Spleen (tissue), 11 donors: ENCODE measurements at regions not wholly inside any gene's neighbourhood (a gene's known extent, or its start where the extent isn't known, plus 50 kb on each side); places are given as distances from the start of the nearest gene placed in this dataset.

Experiments used
- DNase-seq: peaks from one replicate; pipeline ENCODE4 v3.0.0-alpha.2; 2020
- H3K27ac ChIP-seq, 8 donors: fragments of 200-600 bp; sonication (generic) in 7 of 8; 1 replicate in 4 of 8; 2 replicates in 4 of 8; pipeline versions ENCODE4 v1.5.0 to v1.8.0; 2016 to 2021; ENCODE audit warnings: inconsistent platforms in 4 of 8, mild to moderate bottlenecking in 4 of 8, moderate library complexity in 1 of 8
- H3K27me3 ChIP-seq, 7 donors: fragments of 200-600 bp; sonication (generic) in 6 of 7; replicated peaks in 1 of 7; 1 replicate in 4 of 7; 2 replicates in 3 of 7; pipeline versions ENCODE4 v1.5.0 to v1.8.0; 2016 to 2021; ENCODE audit warnings: inconsistent platforms in 3 of 7, mild to moderate bottlenecking in 1 of 7
- H3K36me3 ChIP-seq, 6 donors: fragments of 200-600 bp; sonication (generic) in 5 of 6; 1 replicate in 4 of 6; 2 replicates in 2 of 6; pipeline versions ENCODE4 v1.5.0 to v1.8.0; 2016 to 2021; ENCODE audit warnings: inconsistent platforms in 2 of 6
- H3K4me1 ChIP-seq, 6 donors: fragments of 200-600 bp; sonication (generic) in 5 of 6; 1 replicate in 3 of 6; 2 replicates in 3 of 6; pipeline versions ENCODE4 v1.5.0 to v1.8.0; 2016 to 2021; ENCODE audit warnings: inconsistent platforms in 3 of 6
- H3K4me3 ChIP-seq, 8 donors: fragments of 200-600 bp; sonication (generic) in 7 of 8; 1 replicate in 4 of 8; 2 replicates in 4 of 8; pipeline versions ENCODE4 v1.5.0 to v1.8.0; 2016 to 2021; ENCODE audit warnings: inconsistent platforms in 4 of 8, mild to moderate bottlenecking in 4 of 8, moderate library complexity in 2 of 8
- H3K9me3 ChIP-seq, 8 donors: fragments of 200-600 bp; sonication (generic) in 7 of 8; 1 replicate in 4 of 8; 2 replicates in 4 of 8; pipeline versions ENCODE4 v1.5.0 to v1.8.0; 2016 to 2021; ENCODE audit warnings: inconsistent platforms in 4 of 8
- POLR2A ChIP-seq, 3 donors: fragments of 450-650 bp; IDR thresholded peaks; one replicate each; pipeline ENCODE4 v1.5.1; 2017; ENCODE audit warnings: antibody characterized with exemption in 3 of 3, mild to moderate bottlenecking in 1 of 3
- POLR2AphosphoS5 ChIP-seq, 3 donors: sonication (generic); formaldehyde crosslinking; IDR thresholded peaks; one replicate each; pipeline ENCODE4 v1.5.1; 2017; ENCODE audit warnings: antibody characterized with exemption in 3 of 3
- WGBS, 5 donors: extraction: QIAGEN DNeasy Blood & Tissue Kit in 3 of 5; methylation state at CpG; one replicate each; pipeline versions ENCODE4 v1.1.5 to v1.1.7; 2013 to 2018; 5-methylcytosine and 5-hydroxymethylcytosine counted together
- intact Hi-C: fragments of 100-400 bp; cut with DNase I; formaldehyde crosslinking; loops from one replicate; pipeline ENCODE4 v1.15.0; 2023; ENCODE audit warnings: low total_unique reads
- TF ChIP-seq, protein P1 (sequence below), 11 experiments: fragments of 200-600 bp in 7 of 11; fragments of 450-650 bp in 4 of 11; sonication (generic) in 4 of 11; IDR thresholded peaks in 8 of 11; conservative IDR thresholded peaks in 3 of 11; 1 replicate in 7 of 11; 2 replicates in 4 of 11; pipeline versions ENCODE4 v1.4.0 to v1.8.0; 2016 to 2021; ENCODE audit warnings: antibody characterized with exemption in 11 of 11, inconsistent platforms in 4 of 11, mild to moderate bottlenecking in 1 of 11
- donor health status: healthy with polysubstance abuse.
- donor health status: DM: no; HTN: no; CAD: no; lungs with moderate emphysema.
- donor health status: DM: no; HTN: no; CAD: no.
- donor health status: Bipolar disorder and iron deficiency.
- donor health status: healthy.
- donor health status: DM: no; HTN: no; CAD: no.
- donor health status: DM: yes; HTN: yes; CAD: no.

DNA sequence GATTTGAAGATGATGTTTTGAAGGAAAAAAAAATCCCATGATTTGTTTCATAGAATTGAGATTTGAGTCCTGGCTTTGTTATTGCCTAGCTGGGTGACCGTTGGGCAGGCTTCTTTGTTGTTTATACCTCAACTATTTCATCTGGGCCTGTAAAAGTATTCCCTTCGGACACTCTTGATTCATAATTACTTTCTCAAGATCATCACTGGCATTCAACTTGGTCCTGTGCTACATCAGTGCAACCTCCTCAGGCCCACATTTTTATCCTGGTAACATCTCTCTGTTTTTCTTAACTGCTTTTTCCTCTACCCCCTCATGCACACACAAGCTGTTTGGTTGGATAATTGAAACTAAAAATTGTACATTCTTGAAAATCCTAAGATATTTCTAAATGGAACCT is 67.5 kb upstream of the P3H2 start:
- no peaks in the 10 kb centered on the region for H3K27me3 ChIP-seq
- H3K4me1 ChIP-seq, result no peaks in the 10 kb centered on the region
- H3K36me3 ChIP-seq, result no peaks in the 10 kb centered on the region
- TF ChIP-seq POLR2A (IDR thresholded peaks at IDR 0.05) (no peak), POLR2AphosphoS5 (IDR thresholded peaks at IDR 0.05) (no peak)
- TF ChIP-seq, protein P1, sequence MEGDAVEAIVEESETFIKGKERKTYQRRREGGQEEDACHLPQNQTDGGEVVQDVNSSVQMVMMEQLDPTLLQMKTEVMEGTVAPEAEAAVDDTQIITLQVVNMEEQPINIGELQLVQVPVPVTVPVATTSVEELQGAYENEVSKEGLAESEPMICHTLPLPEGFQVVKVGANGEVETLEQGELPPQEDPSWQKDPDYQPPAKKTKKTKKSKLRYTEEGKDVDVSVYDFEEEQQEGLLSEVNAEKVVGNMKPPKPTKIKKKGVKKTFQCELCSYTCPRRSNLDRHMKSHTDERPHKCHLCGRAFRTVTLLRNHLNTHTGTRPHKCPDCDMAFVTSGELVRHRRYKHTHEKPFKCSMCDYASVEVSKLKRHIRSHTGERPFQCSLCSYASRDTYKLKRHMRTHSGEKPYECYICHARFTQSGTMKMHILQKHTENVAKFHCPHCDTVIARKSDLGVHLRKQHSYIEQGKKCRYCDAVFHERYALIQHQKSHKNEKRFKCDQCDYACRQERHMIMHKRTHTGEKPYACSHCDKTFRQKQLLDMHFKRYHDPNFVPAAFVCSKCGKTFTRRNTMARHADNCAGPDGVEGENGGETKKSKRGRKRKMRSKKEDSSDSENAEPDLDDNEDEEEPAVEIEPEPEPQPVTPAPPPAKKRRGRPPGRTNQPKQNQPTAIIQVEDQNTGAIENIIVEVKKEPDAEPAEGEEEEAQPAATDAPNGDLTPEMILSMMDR (IDR thresholded peaks at IDR 0.05 in 8 of 11, conservative IDR thresholded peaks at IDR 0.05 in 3 of 11), result no peak
- H3K9me3 ChIP-seq, result no peaks in the 10 kb centered on the region
- intact Hi-C loops, result no loop called here
- no peak overlapping the region for H3K27ac ChIP-seq
- no peak for DNase-seq
- 78 to 94% (median 87%) methylated on average over 2 of the region's 2 CpGs for WGBS, 5 donors
- H3K4me3 ChIP-seq, result no peak overlapping the region

DNA sequence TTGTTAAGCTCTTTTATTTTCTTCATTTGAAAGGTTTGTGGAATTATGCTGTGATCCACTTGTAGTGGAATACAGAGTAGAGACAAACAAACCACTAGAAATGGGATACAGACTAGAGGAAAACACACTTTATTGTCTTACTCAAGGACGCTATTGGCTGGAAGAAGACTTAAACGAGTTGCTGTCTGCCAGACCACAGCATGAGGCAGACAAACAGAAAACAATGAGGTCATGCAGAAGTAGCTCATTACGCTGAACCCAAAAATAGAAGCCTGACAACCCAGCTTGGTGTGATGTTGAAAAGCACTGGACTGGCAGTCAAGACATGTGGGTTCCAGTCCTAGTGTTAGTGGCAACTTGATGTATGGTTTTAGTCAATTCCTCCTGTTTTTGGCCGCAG is 62.4 kb upstream of the P3H2 start:
- 60 to 76% (median 67%) methylated on average over 4 of the region's 4 CpGs for WGBS, 5 donors
- Histone ChIP-seq H3K4me3 (no peak overlapping the region), H3K27me3 (no peaks in the 10 kb centered on the region), H3K36me3 (no peaks in the 10 kb centered on the region), H3K9me3 (no peaks in the 10 kb centered on the region), H3K4me1 (no peaks in the 10 kb centered on the region), H3K27ac (no peak overlapping the region)
- DNase-seq, result no peak
- TF ChIP-seq POLR2A (IDR thresholded peaks at IDR 0.05) (no peak), POLR2AphosphoS5 (IDR thresholded peaks at IDR 0.05) (no peak)
- TF ChIP-seq, protein P1 (IDR thresholded peaks at IDR 0.05 in 8 of 11, conservative IDR thresholded peaks at IDR 0.05 in 3 of 11), result no peak
- intact Hi-C loops, result no loop called here

DNA sequence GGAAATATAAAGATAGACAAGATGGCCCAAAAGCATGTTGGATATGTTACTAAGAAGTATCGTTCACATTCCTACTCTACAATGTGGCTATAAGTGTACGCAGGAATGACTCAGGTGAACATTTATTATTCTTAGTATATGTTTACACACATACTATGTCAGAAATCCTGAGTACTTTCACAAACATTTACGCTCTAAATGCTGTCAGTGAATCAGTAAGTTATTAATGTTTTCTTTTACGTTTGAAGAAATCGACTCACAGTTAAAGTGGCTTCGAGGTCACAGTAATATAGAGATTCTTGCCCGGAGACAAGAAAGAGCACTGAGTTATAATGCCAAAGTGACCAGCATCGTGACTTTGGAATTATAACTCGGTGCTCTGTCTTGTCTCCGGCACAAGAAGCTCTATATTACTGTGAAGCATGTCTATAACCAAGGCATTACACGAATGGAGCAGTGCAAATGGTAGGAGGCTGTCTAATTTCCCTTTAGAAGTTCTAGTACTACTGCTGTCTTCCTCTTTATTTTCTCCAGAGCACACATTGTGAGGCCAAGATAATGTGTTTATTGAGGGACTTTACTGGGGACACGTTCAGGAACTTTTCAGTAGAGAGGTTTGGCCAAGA is 61.8 kb upstream of the P3H2 start:
- no peaks in the 10 kb centered on the region for H3K36me3 ChIP-seq

DNA sequence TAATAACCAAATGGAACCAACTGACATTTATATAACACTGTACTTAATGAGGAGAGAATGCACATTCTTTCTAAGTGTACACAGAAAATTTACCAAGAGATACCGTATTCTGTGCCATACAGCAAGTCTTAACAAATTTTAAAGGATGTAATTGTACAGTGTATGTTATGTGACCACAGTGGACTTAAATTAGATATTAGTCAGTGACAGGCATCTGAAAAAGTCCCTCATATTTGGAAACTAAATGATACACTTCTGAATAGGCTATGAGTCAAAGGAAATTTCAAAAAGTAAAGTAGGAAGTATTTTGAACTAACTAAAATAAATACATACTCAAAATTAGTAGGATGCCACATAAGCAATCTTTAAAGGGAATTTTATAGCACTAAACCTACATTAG is 59.6 kb upstream of the P3H2 start:
- H3K4me3 ChIP-seq, result no peak overlapping the region
- no peaks in the 10 kb centered on the region for H3K36me3 ChIP-seq
- no peak overlapping the region for H3K27ac ChIP-seq
- intact Hi-C loops, result no loop called here
- WGBS, 5 donors, result 75 to 88% (median 85%) methylated on average over 1 of the region's 1 CpG
- DNase-seq, result no peak
- H3K4me1 ChIP-seq, result no peaks in the 10 kb centered on the region
- no peaks in the 10 kb centered on the region for H3K9me3 ChIP-seq
- H3K27me3 ChIP-seq, result no peaks in the 10 kb centered on the region
- TF ChIP-seq POLR2A (IDR thresholded peaks at IDR 0.05) (no peak), POLR2AphosphoS5 (IDR thresholded peaks at IDR 0.05) (no peak)
- TF ChIP-seq, protein P1 (IDR thresholded peaks at IDR 0.05 in 8 of 11, conservative IDR thresholded peaks at IDR 0.05 in 3 of 11), result no peak

More for the DNA sequence above, 61.8 kb upstream of the P3H2 start:
- intact Hi-C loops, result no loop called here
- 84 to 94% (median 89%) methylated on average over 12 of the region's 12 CpGs for WGBS, 5 donors
- Histone ChIP-seq H3K27ac (no peak overlapping the region), H3K4me3 (no peak overlapping the region), H3K9me3 (no peaks in the 10 kb centered on the region), H3K27me3 (no peaks in the 10 kb centered on the region), H3K4me1 (no peaks in the 10 kb centered on the region)
- no peak for DNase-seq
- TF ChIP-seq, protein P1 (IDR thresholded peaks at IDR 0.05 in 8 of 11, conservative IDR thresholded peaks at IDR 0.05 in 3 of 11), result no peak
- TF ChIP-seq POLR2AphosphoS5 (IDR thresholded peaks at IDR 0.05), result no peak
- no peak for TF ChIP-seq POLR2A (IDR thresholded peaks at IDR 0.05)
